Parathyroid adenoma (tissue), 2 donors: ENCODE measurements at regions not wholly inside any gene's neighbourhood (a gene's known extent, or its start where the extent isn't known, plus 50 kb on each side); places are given as distances from the start of the nearest gene placed in this dataset.

Experiments used
- H2AFZ ChIP-seq: fragments of 300-600 bp; sonication (generic); one replicate; pipeline ENCODE4 v1.7.0; 2017; ENCODE audit warnings: antibody characterized with exemption, mild to moderate bottlenecking
- H3K27ac ChIP-seq: fragments of 300-600 bp; sonication (generic); one replicate; pipeline ENCODE4 v1.7.0; 2017
- H3K27me3 ChIP-seq: fragments of 300-600 bp; sonication (generic); one replicate; pipeline ENCODE4 v1.7.0; 2017; ENCODE audit warnings: low read length; ENCODE audit not compliant: control insufficient read depth, insufficient read depth
- H3K36me3 ChIP-seq: fragments of 300-600 bp; sonication (generic); one replicate; pipeline ENCODE4 v1.7.0; 2017; ENCODE audit warnings: low read length; ENCODE audit not compliant: control insufficient read depth, insufficient read depth
- H3K4me1 ChIP-seq: fragments of 300-600 bp; sonication (generic); one replicate; pipeline ENCODE4 v1.7.0; 2017; ENCODE audit warnings: control low read depth
- H3K4me2 ChIP-seq: fragments of 300-600 bp; sonication (generic); one replicate; pipeline ENCODE4 v1.7.0; 2017; ENCODE audit warnings: low read length
- H3K4me3 ChIP-seq: fragments of 300-600 bp; sonication (generic); one replicate; pipeline ENCODE4 v1.7.0; 2017; ENCODE audit warnings: low read depth, low read length
- H3K79me2 ChIP-seq: fragments of 300-600 bp; sonication (generic); one replicate; pipeline ENCODE4 v1.7.0; 2017; ENCODE audit warnings: control low read depth
- H3K9ac ChIP-seq: fragments of 300-600 bp; sonication (generic); one replicate; pipeline ENCODE4 v1.7.0; 2017; ENCODE audit warnings: mild to moderate bottlenecking
- H3K9me3 ChIP-seq: fragments of 300-600 bp; sonication (generic); one replicate; pipeline ENCODE4 v1.7.0; 2017; ENCODE audit warnings: low read length; ENCODE audit not compliant: control insufficient read depth
- CTCF ChIP-seq: fragments of 300-600 bp; sonication (generic); IDR thresholded peaks from one replicate; pipeline ENCODE4 v1.7.0; 2017; ENCODE audit warnings: antibody characterized with exemption, mild to moderate bottlenecking
- donor health status: primary hyperparathyroidism.

GRCh38 chr10:3931224-3931623, 146.2 kb upstream of the KLF6 start:
- H3K27me3 ChIP-seq: no peaks in the 10 kb centered on the region

GRCh38 chr10:3928569-3928968, 143.6 kb upstream of the KLF6 start:
- no peak overlapping the region for H3K9ac ChIP-seq
- no peak overlapping the region for H3K4me2 ChIP-seq
- TF ChIP-seq CTCF: no peak
- H3K4me3 ChIP-seq: no peak overlapping the region
- no peaks in the 10 kb centered on the region for H3K36me3 ChIP-seq
- H3K4me1 ChIP-seq: no peaks in the 10 kb centered on the region
- no peak overlapping the region for H3K27ac ChIP-seq
- no peaks in the 10 kb centered on the region for H3K27me3 ChIP-seq
- no peak overlapping the region for H2AFZ ChIP-seq
- no peaks in the 10 kb centered on the region for H3K79me2 ChIP-seq
- no peaks in the 10 kb centered on the region for H3K9me3 ChIP-seq

More at GRCh38 chr10:3931224-3931623, 146.2 kb upstream of the KLF6 start:
- Histone ChIP-seq H2AFZ (no peak overlapping the region), H3K4me3 (no peak overlapping the region), H3K36me3 (no peaks in the 10 kb centered on the region), H3K79me2 (no peaks in the 10 kb centered on the region), H3K4me2 (no peak overlapping the region), H3K27ac (no peak overlapping the region), H3K9ac (no peak overlapping the region), H3K4me1 (no peaks in the 10 kb centered on the region), H3K9me3 (no peaks in the 10 kb centered on the region)
- TF ChIP-seq CTCF: no peak

DNA sequence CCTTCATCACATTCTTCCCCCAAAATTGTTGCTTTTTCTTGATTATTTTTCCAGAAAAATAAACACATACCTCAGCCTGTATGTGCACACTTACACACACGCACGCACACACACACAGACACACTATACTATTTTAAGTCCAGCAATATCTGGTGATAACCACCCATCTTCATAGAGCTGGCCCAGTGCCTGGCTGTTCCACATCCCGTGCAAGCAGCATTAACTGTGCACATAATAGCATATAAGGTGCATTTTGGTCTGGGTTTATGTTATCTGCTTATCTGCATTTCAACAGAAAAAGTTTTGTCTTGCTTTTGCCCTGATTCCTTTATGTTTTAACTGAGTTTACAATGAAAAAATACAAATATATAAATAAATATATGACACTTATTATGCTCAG, 143.1 kb upstream of the KLF6 start:
- Histone ChIP-seq H3K36me3 (no peaks in the 10 kb centered on the region), H3K27me3 (no peaks in the 10 kb centered on the region), H3K4me1 (no peaks in the 10 kb centered on the region), H3K27ac (no peak overlapping the region), H3K4me2 (no peak overlapping the region), H2AFZ (no peak overlapping the region), H3K9ac (no peak overlapping the region), H3K79me2 (no peaks in the 10 kb centered on the region), H3K9me3 (no peaks in the 10 kb centered on the region), H3K4me3 (no peak overlapping the region)
- no peak for TF ChIP-seq CTCF

DNA sequence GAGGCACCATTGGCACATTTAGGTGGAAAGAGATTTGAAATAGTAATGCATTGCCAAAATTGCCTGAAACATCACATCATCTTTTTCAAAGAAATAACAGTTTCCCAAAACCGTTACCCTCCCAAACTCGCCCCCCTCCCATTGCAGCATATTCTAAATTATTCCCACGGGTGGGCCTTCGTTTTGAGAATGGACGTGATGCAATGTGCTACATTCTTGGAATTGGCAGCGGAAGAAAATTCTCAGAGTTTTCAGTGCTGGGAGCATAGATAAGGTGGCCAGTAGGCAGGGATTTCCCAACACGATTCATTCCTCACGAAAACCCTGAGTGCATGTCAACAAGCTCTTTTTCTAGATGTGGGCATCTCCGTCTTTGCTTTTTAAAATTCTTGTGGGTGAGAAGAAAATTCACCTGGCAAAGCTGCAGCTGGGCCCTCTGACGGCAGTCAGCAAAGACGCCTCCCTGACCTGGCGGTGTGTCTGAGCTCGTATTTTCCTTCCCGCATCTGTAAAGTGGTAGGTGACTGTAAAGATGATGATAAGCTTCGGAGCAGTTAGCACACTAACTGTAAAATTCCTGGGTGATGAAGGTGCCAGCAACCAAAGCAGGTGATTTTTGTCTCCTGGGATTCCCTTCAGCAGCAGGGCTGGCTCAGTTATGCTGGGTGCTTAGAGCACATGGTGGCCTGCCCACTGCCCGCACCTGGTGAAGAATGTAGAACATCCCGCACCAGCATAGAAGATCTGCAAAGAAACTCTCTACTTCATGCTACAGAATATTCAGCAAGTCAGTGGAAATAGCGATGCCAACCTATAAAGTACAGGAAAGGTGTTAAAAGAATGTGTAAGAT, 141.9 kb upstream of the KLF6 start:
- no peaks in the 10 kb centered on the region for H3K27me3 ChIP-seq
- no peaks in the 10 kb centered on the region for H3K9me3 ChIP-seq
- no peak overlapping the region for H3K4me3 ChIP-seq
- no peaks in the 10 kb centered on the region for H3K4me1 ChIP-seq
- H3K27ac ChIP-seq: no peak overlapping the region
- H3K9ac ChIP-seq: no peak overlapping the region
- no peak overlapping the region for H3K4me2 ChIP-seq
- H3K36me3 ChIP-seq: no peaks in the 10 kb centered on the region
- H3K79me2 ChIP-seq: no peaks in the 10 kb centered on the region
- no peak for TF ChIP-seq CTCF
- no peak overlapping the region for H2AFZ ChIP-seq

DNA sequence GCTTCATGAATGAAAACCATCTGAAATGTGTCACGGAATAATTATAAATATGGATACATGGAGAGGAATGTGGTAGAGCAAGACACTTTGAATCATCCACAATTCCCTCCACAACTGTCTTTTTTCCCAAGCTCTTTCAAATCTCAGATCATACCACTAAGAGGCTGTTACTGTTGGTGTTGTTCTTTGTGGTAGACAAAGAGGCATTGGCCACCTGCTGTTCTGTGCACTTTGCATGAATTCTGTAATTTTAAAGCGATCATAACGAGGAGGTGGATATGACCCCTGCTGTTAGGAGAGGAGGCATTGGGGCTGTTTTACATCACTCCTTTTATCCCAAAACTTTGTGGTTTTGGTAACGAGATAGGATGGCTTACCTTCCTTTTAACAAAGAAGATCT, 141.2 kb upstream of the KLF6 start:
- Histone ChIP-seq H3K4me3 (no peak overlapping the region), H3K27ac (no peak overlapping the region), H3K4me1 (no peaks in the 10 kb centered on the region), H3K27me3 (no peaks in the 10 kb centered on the region), H3K4me2 (no peak overlapping the region), H3K9me3 (no peaks in the 10 kb centered on the region), H3K79me2 (no peaks in the 10 kb centered on the region), H2AFZ (no peak overlapping the region), H3K36me3 (no peaks in the 10 kb centered on the region), H3K9ac (no peak overlapping the region)
- TF ChIP-seq CTCF: no peak
